SU-DHL-6 (cell line): ENCODE measurements at regions not wholly inside any gene's neighbourhood (a gene's known extent, or its start where the extent isn't known, plus 50 kb on each side); places are given as distances from the start of the nearest gene placed in this dataset.

Experiments used
- H2AFZ ChIP-seq: fragments of 200-600 bp; sonication (generic); 2 replicates; pipeline ENCODE4 v1.6.1; 2014; ENCODE audit warnings: low read depth, mild to moderate bottlenecking, moderate library complexity, mixed read lengths, antibody characterized with exemption, low read length; ENCODE audit not compliant: severe bottlenecking
- H3F3A ChIP-seq: fragments of 200-600 bp; shearing (Covaris generic); 2 replicates; pipeline ENCODE4 v1.6.0; 2016; ENCODE audit warnings: antibody characterized with exemption, mild to moderate bottlenecking; ENCODE audit not compliant: insufficient read depth
- H3K27ac ChIP-seq: fragments of 200-600 bp; sonication (generic); 2 replicates; pipeline ENCODE4 v1.5.1; 2016; ENCODE audit warnings: low read depth, mild to moderate bottlenecking, low read length, moderate library complexity, mixed read lengths
- H3K27me3 ChIP-seq: fragments of 200-600 bp; sonication (generic), shearing (Covaris generic); 2 replicates; pipeline ENCODE4 v1.6.0; 2014; ENCODE audit warnings: mild to moderate bottlenecking, low read length
- H3K36me3 ChIP-seq: fragments of 200-600 bp; sonication (generic); 2 replicates; pipeline ENCODE4 v1.6.1; 2014; ENCODE audit warnings: mild to moderate bottlenecking, low read length, mixed read lengths
- H3K4me2 ChIP-seq: fragments of 300-600, 200-600 bp; shearing (Covaris generic), sonication (generic); 2 replicates; pipeline ENCODE4 v1.6.0; 2014; ENCODE audit warnings: low read length, low read depth, mild to moderate bottlenecking; ENCODE audit not compliant: poor library complexity, severe bottlenecking
- H3K4me3 ChIP-seq: fragments of 200-600 bp; sonication (generic); 2 replicates; pipeline ENCODE4 v1.5.1; 2014; ENCODE audit warnings: antibody characterized with exemption, low read length, mild to moderate bottlenecking, mixed read lengths; ENCODE audit not compliant: insufficient read depth, poor library complexity, severe bottlenecking
- H3K79me2 ChIP-seq: fragments of 200-600 bp; sonication (generic); 2 replicates; pipeline ENCODE4 v1.6.1; 2014; ENCODE audit warnings: mild to moderate bottlenecking, low read length, moderate library complexity; ENCODE audit not compliant: insufficient read depth
- H3K9ac ChIP-seq: fragments of 200-600 bp; sonication (generic); 2 replicates; pipeline ENCODE4 v1.7.0; 2014; ENCODE audit warnings: mild to moderate bottlenecking, low read length
- H3K9me2 ChIP-seq: fragments of 200-600 bp; sonication (generic); replicated peaks from 2 replicates; pipeline ENCODE4 v1.6.1; 2014; ENCODE audit warnings: low read length; ENCODE audit not compliant: insufficient read depth
- H3K9me3 ChIP-seq: fragments of 200-600 bp; sonication (generic); 2 replicates; pipeline ENCODE4 v1.6.1; 2014; ENCODE audit warnings: low read length, mixed read lengths; ENCODE audit not compliant: insufficient read depth
- H4K20me1 ChIP-seq: fragments of 200-600 bp; sonication (generic); 2 replicates; pipeline ENCODE4 v1.6.1; 2014; ENCODE audit warnings: low read depth, mild to moderate bottlenecking, antibody characterized with exemption, low read length, moderate library complexity, mixed read lengths
- CTCF ChIP-seq: fragments of 200-600 bp; sonication (generic); IDR thresholded peaks from one replicate; pipeline ENCODE4 v1.5.1; 2017; ENCODE audit warnings: antibody characterized with exemption, mild to moderate bottlenecking, low read length, moderate library complexity; ENCODE audit not compliant: insufficient read depth, poor library complexity, severe bottlenecking
- EZH2phosphoT487 ChIP-seq: fragments of 200-600 bp; sonication (generic), shearing (Covaris generic); conservative IDR thresholded peaks from 2 replicates; pipeline ENCODE4 v1.6.1; 2018; ENCODE audit warnings: mild to moderate bottlenecking, antibody characterized with exemption, low read length, moderate library complexity, mixed read lengths

DNA sequence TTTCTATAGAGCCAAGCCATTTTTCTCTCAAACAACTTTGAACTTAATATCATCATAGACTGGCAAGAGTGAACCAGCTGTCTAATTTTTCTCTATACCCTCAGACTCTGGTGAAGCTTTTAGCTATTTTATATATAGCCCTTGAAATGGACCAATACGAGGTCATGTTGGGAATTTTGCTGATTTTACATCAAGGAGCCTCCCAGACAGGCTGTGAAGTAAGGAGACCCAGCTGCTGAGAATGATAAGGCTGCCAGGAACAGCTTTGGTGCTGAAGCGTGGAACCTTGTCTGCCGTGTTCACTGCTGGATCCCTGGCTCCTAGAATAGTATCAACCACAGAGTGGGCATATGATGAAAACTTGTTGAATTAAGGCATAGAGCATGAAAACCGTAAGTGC lies 326.2 kb upstream of the NAV3 start:
- Histone ChIP-seq H3K4me3 (no peak overlapping the region), H3K9me3 (no peaks in the 10 kb centered on the region), H3K27me3 (no peaks in the 10 kb centered on the region), H3F3A (no peaks in the 10 kb centered on the region), H3K9me2 (no peaks in the 10 kb centered on the region), H2AFZ (no peak overlapping the region), H3K79me2 (no peaks in the 10 kb centered on the region), H3K36me3 (no peaks in the 10 kb centered on the region), H3K4me2 (no peak overlapping the region), H4K20me1 (no peaks in the 10 kb centered on the region), H3K27ac (no peak overlapping the region), H3K9ac (no peak overlapping the region)
- TF ChIP-seq EZH2phosphoT487 (no peak), CTCF (no peak)

DNA sequence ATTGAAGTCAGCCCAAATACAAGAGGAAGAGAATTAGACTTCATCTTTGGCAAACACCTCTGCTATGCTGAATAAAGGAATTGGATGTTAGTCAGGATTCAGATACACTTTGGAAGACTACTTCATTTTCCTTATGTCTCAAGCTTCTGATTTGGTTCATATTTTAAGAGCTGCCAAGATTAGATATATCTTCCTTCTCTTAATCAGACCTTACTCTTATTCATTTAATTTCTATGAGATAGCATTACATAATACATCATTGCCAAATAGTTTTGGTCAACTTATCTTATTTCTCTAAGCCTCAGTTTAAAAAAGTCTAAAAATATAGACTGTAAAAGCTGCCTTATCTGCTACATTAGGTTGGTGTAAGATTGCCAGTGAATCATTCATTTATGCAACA lies 330.6 kb upstream of the NAV3 start:
- no peak overlapping the region for H2AFZ ChIP-seq
- no peaks in the 10 kb centered on the region for H3K36me3 ChIP-seq
- H3K9me2 ChIP-seq, result no peaks in the 10 kb centered on the region
- no peak overlapping the region for H3K4me3 ChIP-seq
- no peaks in the 10 kb centered on the region for H3K79me2 ChIP-seq
- no peaks in the 10 kb centered on the region for H3K9me3 ChIP-seq
- TF ChIP-seq CTCF (no peak), EZH2phosphoT487 (no peak)
- H3K27ac ChIP-seq, result no peak overlapping the region
- H3K9ac ChIP-seq, result no peak overlapping the region
- no peaks in the 10 kb centered on the region for H3K27me3 ChIP-seq
- H3F3A ChIP-seq, result no peaks in the 10 kb centered on the region
- H3K4me2 ChIP-seq, result no peak overlapping the region
- H4K20me1 ChIP-seq, result no peaks in the 10 kb centered on the region

- Histone ChIP-seq H3K4me3 (no peak overlapping the region), H3K9me3 (no peaks in the 10 kb centered on the region), H3K36me3 (no peaks in the 10 kb centered on the region)
Observed at GRCh38 chr12:77497647-77498046, 333.0 kb upstream of the NAV3 start.

More at GRCh38 chr12:77497647-77498046, 333.0 kb upstream of the NAV3 start:
- Histone ChIP-seq H3K9me2 (no peaks in the 10 kb centered on the region), H3K27ac (no peak overlapping the region), H4K20me1 (no peaks in the 10 kb centered on the region), H3K4me2 (no peak overlapping the region), H3K79me2 (no peaks in the 10 kb centered on the region), H3K9ac (no peak overlapping the region), H3F3A (no peaks in the 10 kb centered on the region), H2AFZ (no peak overlapping the region), H3K27me3 (no peaks in the 10 kb centered on the region)
- no peak for TF ChIP-seq CTCF
- no peak for TF ChIP-seq EZH2phosphoT487
